ENCODE measurements at regions not wholly inside any gene's neighbourhood (a gene's known extent, or its start where the extent isn't known, plus 50 kb on each side); places are given as distances from the start of the nearest gene placed in this dataset.
A peak's percentile ranks its signal among the peaks of the same experiment; 100 is the strongest.

- no peak overlapping the region for H3K4me3 ChIP-seq
- H3K9me3 ChIP-seq, result peaks cover 0 to 6% (median 2%) of the 10 kb centered on the region in 4 donors
- TF ChIP-seq POLR2AphosphoS5 (IDR thresholded peaks at IDR 0.05) (no peak), POLR2A (IDR thresholded peaks at IDR 0.05; ENCODE audit: low read depth) (no peak), CTCF (IDR thresholded peaks at IDR 0.05) (no peak)
- no peaks in the 10 kb centered on the region for H3K4me1 ChIP-seq
- DNase-seq (ENCODE audit: extremely low spot score), result no peak
- intact Hi-C loops (cut with DNase I), result no loop called here
- no peak overlapping the region for H3K27ac ChIP-seq (replicated peaks in 1 of 4)
- no peaks in the 10 kb centered on the region for H3K36me3 ChIP-seq
- H3K27me3 ChIP-seq, result no peaks in the 10 kb centered on the region
These were observed 182.8 kb downstream of the RBM43 start for GRCh38 chr2:151078889-151079288.

GRCh38 chr2:151071906-151072305 is 189.8 kb downstream of the RBM43 start:
- 75% methylated on average over 1 of the region's 1 CpG for WGBS
- no peaks in the 10 kb centered on the region for H3K4me1 ChIP-seq
- no peak overlapping the region for H3K27ac ChIP-seq (replicated peaks in 1 of 4)
- TF ChIP-seq POLR2A (IDR thresholded peaks at IDR 0.05; ENCODE audit: low read depth), result no peak
- no peak for TF ChIP-seq EP300 (IDR thresholded peaks at IDR 0.05)
- no peak for TF ChIP-seq CTCF (IDR thresholded peaks at IDR 0.05)
- TF ChIP-seq POLR2AphosphoS5 (IDR thresholded peaks at IDR 0.05), result no peak
- H3K36me3 ChIP-seq, result no peaks in the 10 kb centered on the region
- no peak overlapping the region for H3K4me3 ChIP-seq
- intact Hi-C loops (cut with DNase I), result no loop called here
- DNase-seq (ENCODE audit: extremely low spot score), result no peak
- no peaks in the 10 kb centered on the region for H3K27me3 ChIP-seq
- H3K9me3 ChIP-seq, result peaks cover 0 to 6% (median 2%) of the 10 kb centered on the region in 4 donors

- H3K4me1 ChIP-seq, result no peaks in the 10 kb centered on the region
- H3K27me3 ChIP-seq, result no peaks in the 10 kb centered on the region
- H3K4me3 ChIP-seq, result no peak overlapping the region
- H3K9me3 ChIP-seq, result peaks cover 0 to 6% (median 2%) of the 10 kb centered on the region in 4 donors
- no peak overlapping the region for H3K27ac ChIP-seq (replicated peaks in 1 of 4)
- no peak for DNase-seq (ENCODE audit: extremely low spot score)
- intact Hi-C loops (cut with DNase I), result no loop called here
- TF ChIP-seq CTCF (IDR thresholded peaks at IDR 0.05) (peak in 1 of 3 experiments; percentile 39), POLR2AphosphoS5 (IDR thresholded peaks at IDR 0.05) (no peak)
- 69% methylated on average over 2 of the region's 2 CpGs for WGBS
- no peaks in the 10 kb centered on the region for H3K36me3 ChIP-seq
These were observed 190.3 kb downstream of the RBM43 start for GRCh38 chr2:151071382-151071781.

GRCh38 chr2:151070253-151070652 is 191.4 kb downstream of the RBM43 start:
- intact Hi-C loops (cut with DNase I), result no loop called here
- TF ChIP-seq POLR2A (IDR thresholded peaks at IDR 0.05; ENCODE audit: low read depth) (no peak), CTCF (IDR thresholded peaks at IDR 0.05) (no peak), POLR2AphosphoS5 (IDR thresholded peaks at IDR 0.05) (no peak), EP300 (IDR thresholded peaks at IDR 0.05) (no peak)
- H3K27ac ChIP-seq (replicated peaks in 1 of 4), result no peak overlapping the region
- no peaks in the 10 kb centered on the region for H3K27me3 ChIP-seq
- no peaks in the 10 kb centered on the region for H3K36me3 ChIP-seq
- no peak for DNase-seq (ENCODE audit: extremely low spot score)
- no peaks in the 10 kb centered on the region for H3K4me1 ChIP-seq
- peaks cover 0 to 3% (median 0%) of the 10 kb centered on the region in 4 donors for H3K9me3 ChIP-seq
- WGBS, result 75% methylated on average over 1 of the region's 1 CpG
- no peak overlapping the region for H3K4me3 ChIP-seq

GRCh38 chr2:151067658-151068369 is 193.8 kb downstream of the RBM43 start:
- Histone ChIP-seq H3K4me3 (no peak overlapping the region), H3K9me3 (no peaks in the 10 kb centered on the region), H3K4me1 (no peaks in the 10 kb centered on the region), H3K27ac (replicated peaks in 1 of 4) (no peak overlapping the region), H3K36me3 (no peaks in the 10 kb centered on the region), H3K27me3 (no peaks in the 10 kb centered on the region)
- DNase-seq (ENCODE audit: extremely low spot score), result no peak
- TF ChIP-seq CTCF (IDR thresholded peaks at IDR 0.05), result no peak
- TF ChIP-seq POLR2AphosphoS5 (IDR thresholded peaks at IDR 0.05), result no peak
- TF ChIP-seq EP300 (IDR thresholded peaks at IDR 0.05), result no peak
- no peak for TF ChIP-seq POLR2A (IDR thresholded peaks at IDR 0.05; ENCODE audit: low read depth)
- intact Hi-C loops (cut with DNase I), result no loop called here
- WGBS, result 65% methylated on average over 8 of the region's 8 CpGs

All from esophagus muscularis mucosa (tissue), 4 donors.